ENCODE measurements at regions not wholly inside any gene's neighbourhood (a gene's known extent, or its start where the extent isn't known, plus 50 kb on each side); places are given as distances from the start of the nearest gene placed in this dataset.
"Not testable (repeated sequence)": the region's sequence is repeated elsewhere in the genome, so short reads cannot be mapped to it uniquely, and the experiment has no call there.

DNA sequence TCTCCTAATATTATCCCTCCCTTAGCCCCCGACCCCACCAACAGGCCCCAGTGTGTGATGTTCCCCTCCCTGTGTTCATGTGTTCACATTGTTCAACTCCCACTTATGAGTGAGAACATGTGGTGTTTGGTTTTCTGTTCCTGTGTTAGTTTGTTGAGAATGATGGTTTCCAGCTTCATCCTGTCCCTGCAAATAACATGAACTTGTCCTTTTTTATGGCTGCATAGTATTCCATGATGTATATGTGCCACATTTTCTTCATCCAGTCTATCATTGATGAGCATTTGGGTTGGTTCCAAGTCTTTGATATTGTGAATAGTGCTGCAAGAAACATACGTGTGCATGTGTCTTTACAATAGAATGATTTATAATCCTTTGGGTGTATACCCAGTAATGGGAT lies 241.3 kb upstream of the SGO1 start:
- TF ChIP-seq SMC3 (IDR thresholded peaks at IDR 0.05; ENCODE audit: borderline replicate concordance, low read length); EZH2 (IDR thresholded peaks at IDR 0.05; ENCODE audit: borderline replicate concordance, control insufficient read depth, low read depth, low read length): not testable (repeated sequence)
